ENCODE measurements at regions not wholly inside any gene's neighbourhood (a gene's known extent, or its start where the extent isn't known, plus 50 kb on each side); places are given as distances from the start of the nearest gene placed in this dataset.
"Not testable (repeated sequence)": the region's sequence is repeated elsewhere in the genome, so short reads cannot be mapped to it uniquely, and the experiment has no call there.

- no peak for DNase-seq (ENCODE audit: low read depth)
Observed at GRCh38 chr7:142568435-142569097, 180.7 kb upstream of the PRSS1 start.

- DNase-seq (ENCODE audit: low read depth) = no peak
Observed at GRCh38 chr7:142567201-142568075, 181.8 kb upstream of the PRSS1 start.

- DNase-seq (ENCODE audit: low read depth) = no peak
Observed at GRCh38 chr7:142566271-142566670, 183.0 kb upstream of the PRSS1 start.

GRCh38 chr7:142564125-142564524 is 185.1 kb upstream of the PRSS1 start:
- not testable (repeated sequence) for DNase-seq (ENCODE audit: low read depth)

GRCh38 chr7:142563470-142563869 is 185.8 kb upstream of the PRSS1 start:
- DNase-seq (ENCODE audit: low read depth) = no peak

GRCh38 chr7:142562688-142563087 is 186.6 kb upstream of the PRSS1 start:
- DNase-seq (ENCODE audit: low read depth) = no peak

- not testable (repeated sequence) for DNase-seq (ENCODE audit: low read depth)
Observed at GRCh38 chr7:142561396-142561795, 187.9 kb upstream of the PRSS1 start.

GRCh38 chr7:142560770-142561169 is 188.5 kb upstream of the PRSS1 start:
- DNase-seq (ENCODE audit: low read depth) = not testable (repeated sequence)

- DNase-seq (ENCODE audit: low read depth) = no peak
Observed at GRCh38 chr7:142560166-142560565, 189.1 kb upstream of the PRSS1 start.

- DNase-seq (ENCODE audit: low read depth) = peak; percentile 16
Observed at GRCh38 chr7:142557971-142558582, 191.2 kb upstream of the PRSS1 start.

GRCh38 chr7:142556740-142557139 is 192.5 kb upstream of the PRSS1 start:
- no peak for DNase-seq (ENCODE audit: low read depth)

GRCh38 chr7:142554560-142555532 is 194.4 kb upstream of the PRSS1 start:
- DNase-seq (ENCODE audit: low read depth) = no peak

- no peak for DNase-seq (ENCODE audit: low read depth)
Observed at GRCh38 chr7:142553216-142553615, 196.1 kb upstream of the PRSS1 start.

GRCh38 chr7:142548978-142549377 is 200.3 kb upstream of the PRSS1 start:
- DNase-seq (ENCODE audit: low read depth) = no peak

- no peak for DNase-seq (ENCODE audit: low read depth)
Observed at GRCh38 chr7:142546452-142546851, 202.8 kb upstream of the PRSS1 start.

GRCh38 chr7:142542942-142543341 is 206.3 kb upstream of the PRSS1 start:
- no peak for DNase-seq (ENCODE audit: low read depth)

GRCh38 chr7:142542105-142542504 is 207.2 kb upstream of the PRSS1 start:
- DNase-seq (ENCODE audit: low read depth) = no peak

GRCh38 chr7:142540371-142540770 is 208.9 kb upstream of the PRSS1 start:
- DNase-seq (ENCODE audit: low read depth) = no peak

GRCh38 chr7:142539901-142540300 is 209.4 kb upstream of the PRSS1 start:
- no peak for DNase-seq (ENCODE audit: low read depth)

GRCh38 chr7:142537760-142538159 is 211.5 kb upstream of the PRSS1 start:
- DNase-seq (ENCODE audit: low read depth) = no peak

- DNase-seq (ENCODE audit: low read depth) = peak; percentile 63
Observed at GRCh38 chr7:142535123-142535779, 214.0 kb upstream of the PRSS1 start.

Data from activated T-cell treated with anti-CD3 and anti-CD28 coated beads for 24 hours (primary cell).